CD4-positive, alpha-beta T cell treated with Interleukin-4 for 4 hours (primary cell): ENCODE measurements at regions not wholly inside any gene's neighbourhood (a gene's known extent, or its start where the extent isn't known, plus 50 kb on each side); places are given as distances from the start of the nearest gene placed in this dataset.

Experiments
- DNase-seq: peaks from one replicate; pipeline ENCODE4 v3.0.0-alpha.2; 2020

DNA sequence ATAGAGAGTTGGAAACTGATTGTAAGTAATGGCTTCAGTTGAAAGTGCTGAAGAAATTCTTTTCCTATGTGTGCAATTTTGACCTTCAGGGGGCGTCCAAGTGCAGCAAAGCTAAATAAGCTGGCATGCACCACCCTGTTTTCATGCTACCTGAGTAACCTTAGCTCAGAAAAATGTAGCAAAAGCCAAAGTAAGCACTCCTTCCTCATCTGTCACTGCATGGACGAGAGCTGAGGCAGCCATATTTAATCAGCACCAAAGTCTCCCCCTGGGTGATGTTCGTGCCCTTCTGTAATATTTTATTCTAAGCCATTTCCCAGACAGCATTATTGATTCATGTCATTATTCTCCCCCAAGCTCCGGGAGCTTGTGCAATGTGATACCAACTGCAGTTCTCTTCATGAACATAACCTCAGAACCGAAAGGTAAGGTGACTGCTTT, 123.1 kb downstream of the RPS12 start:
- DNase-seq = peak; percentile 4

DNA sequence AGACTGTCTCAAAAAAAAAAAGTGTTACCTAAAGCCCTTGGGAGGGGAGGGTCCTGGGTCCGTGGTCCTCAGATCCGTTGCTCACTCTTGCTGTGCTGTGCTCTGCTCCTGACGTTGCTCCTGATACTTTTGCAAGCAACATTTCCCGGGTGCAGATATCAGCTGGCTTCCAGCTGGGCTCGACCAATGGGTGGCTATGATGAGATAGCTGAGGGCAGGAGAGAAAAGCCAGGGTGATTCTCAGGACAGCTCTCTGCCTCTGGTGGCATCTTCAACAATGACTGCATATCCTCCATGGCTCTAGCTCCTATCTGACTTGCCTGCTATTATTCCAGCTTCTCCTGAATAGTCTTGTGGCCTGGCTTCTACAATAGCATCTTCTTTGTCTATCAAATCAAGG, 134.5 kb downstream of the RPS12 start:
- DNase-seq = no peak

DNA sequence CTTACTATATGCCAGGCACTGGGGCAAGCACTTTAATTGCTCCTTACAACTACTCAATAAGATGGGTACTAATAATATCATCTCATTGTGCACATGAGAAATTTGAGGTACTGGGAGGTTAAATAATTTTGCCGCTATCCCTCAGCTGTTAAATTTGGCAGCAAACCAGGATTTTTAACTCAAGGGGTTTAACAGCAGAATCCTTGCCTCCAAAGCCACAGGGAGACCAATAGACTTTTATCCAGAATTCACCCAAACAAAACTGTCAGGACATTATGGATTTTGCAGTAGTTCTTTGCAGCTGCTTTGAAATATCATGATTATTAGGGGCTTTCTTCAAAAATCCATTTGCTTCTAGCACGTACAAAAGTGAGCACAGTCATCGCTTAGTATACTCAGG, 136.2 kb downstream of the RPS12 start:
- DNase-seq = no peak

DNA sequence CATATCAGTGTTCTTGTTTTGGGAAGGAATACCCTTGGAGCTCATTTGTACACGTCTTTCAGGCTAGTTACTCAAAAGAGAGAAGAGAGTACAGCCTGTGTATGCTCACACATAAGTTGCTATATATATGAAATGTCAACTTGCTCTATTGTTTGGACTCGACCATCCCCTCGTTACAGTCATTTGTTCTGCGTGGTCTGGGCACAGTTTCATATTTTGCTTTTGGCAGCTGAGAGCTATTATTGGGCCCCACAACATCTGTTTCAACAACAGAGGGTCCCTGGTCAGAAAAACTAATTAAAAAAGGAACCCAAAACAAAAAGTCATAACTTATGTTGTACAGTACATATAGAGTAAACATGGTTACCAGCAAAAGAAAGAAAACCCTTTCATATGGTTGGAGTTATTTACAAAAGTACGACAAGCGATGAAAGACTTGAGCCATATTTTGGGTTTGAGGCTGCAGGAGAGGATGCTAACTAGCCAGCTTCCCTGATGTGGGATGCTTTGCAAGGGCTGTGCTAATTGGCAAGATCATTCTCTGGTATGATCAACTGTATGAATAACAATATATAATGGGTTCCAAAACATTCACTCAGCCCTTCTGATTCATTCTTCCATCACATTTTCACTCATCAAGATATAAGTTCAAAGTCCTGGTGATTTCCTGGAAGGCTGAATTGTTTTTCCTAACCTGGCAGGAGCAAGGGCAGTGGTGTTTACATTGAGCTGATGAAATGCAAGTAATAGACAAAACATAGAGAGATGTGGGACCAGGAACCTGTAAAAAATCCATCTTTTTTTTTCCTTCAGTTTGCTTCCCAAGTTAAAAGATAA, 137.9 kb downstream of the RPS12 start:
- DNase-seq = no peak

DNA sequence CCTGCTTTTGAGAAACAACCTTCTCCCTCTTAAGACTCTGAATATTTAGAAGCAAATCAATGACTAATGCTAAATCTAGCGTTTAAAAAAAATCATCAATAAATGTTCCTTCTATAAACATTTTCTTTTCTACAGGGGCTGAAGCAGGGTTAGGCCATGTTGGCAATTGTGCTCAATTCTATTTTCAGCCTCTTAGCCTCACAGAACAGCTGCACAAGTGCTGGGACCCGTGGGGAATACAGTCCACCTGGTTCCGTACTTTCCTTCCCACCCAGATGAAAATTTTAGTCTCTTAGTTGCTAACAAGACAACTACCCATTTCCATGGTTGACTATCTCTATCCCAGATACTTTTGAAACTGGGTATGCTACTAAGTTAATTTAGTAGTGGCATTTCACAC, 138.6 kb downstream of the RPS12 start:
- DNase-seq = no peak

DNA sequence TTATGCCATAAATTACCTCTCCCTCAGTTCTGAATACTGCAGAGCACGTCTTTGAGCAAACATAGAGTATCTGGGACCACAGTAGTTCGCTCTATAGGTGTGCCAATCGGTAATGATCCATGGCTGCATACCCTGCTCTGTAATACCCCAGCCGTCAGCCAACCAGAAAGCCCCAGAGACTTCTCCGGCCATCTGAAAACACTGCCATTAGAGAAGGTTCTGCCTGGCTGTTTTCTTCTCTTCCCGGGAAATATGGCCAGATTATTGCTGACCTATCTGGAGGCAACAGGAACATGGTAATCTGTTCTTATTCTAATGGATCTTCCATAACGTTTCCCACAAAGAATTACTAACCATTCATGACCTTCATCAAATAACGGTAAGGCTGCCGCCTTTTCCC, 139.9 kb downstream of the RPS12 start:
- DNase-seq = no peak

DNA sequence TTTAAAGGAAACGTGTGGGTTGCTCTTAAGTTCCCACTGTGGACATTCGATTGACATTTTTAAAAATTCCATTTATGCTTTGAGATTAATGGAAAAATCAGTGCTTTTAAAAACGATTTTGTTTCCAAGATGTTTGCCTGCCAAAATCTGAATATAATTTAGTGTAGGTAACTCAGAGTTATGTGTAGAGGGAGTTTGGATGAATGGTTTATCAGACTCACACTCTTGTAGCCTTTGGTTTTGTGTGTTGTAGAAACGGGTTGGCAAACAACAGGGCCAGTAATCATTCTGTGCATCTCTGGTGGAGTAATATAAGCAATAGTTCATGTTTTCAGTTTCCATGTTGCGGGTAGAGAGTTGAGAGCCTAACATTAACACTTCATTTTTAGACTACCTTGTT, 140.6 kb downstream of the RPS12 start:
- no peak for DNase-seq

DNA sequence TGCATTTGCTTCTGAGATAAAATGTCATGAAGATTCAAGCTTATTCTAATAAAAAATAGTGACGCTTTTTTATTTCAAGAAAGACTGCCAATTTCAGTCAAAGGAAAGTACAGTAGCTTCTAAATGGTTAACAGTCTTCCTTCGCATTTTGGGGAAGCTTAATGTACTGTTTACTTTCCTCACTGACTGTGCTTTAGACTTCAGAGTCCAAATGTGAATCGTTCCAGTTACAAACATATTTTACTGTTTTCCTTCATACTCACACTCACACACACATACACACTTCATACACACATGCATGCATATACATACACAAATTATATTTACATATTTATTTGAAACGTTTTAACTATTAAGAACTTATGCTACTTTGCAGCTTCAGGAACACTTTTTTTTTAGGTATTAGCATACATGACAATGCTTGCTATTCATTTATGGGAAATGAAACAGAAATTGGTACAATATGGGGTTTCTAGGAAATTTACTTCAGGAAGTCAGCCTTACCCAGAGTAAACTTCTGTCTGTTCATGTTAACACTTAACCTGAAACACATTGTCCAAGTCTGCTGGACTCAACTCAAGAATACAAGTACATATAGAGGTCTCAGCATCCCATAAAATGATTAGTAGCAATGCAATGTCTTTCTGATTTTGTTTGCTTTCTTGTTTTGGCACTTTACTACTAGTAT, 145.4 kb downstream of the RPS12 start:
- DNase-seq = no peak

DNA sequence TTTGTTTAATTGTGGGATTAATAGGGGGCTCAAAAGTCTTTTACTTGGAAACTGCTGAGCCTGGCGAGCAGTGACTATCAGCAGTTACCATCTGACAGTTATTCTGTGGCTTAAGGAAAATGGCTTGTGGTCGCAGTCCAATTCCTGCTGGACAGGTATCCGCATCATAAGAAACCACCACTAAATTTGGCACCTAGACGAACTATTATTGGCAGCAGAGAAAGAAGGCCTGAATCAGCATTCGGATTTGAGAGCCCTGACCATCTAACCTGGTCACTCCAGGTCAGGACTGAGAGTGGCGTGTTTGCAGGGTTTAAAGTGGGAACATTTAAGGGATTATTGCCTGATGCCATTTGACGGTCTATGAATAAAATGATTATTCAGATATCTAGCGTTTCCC, 146.4 kb downstream of the RPS12 start:
- DNase-seq = no peak

DNA sequence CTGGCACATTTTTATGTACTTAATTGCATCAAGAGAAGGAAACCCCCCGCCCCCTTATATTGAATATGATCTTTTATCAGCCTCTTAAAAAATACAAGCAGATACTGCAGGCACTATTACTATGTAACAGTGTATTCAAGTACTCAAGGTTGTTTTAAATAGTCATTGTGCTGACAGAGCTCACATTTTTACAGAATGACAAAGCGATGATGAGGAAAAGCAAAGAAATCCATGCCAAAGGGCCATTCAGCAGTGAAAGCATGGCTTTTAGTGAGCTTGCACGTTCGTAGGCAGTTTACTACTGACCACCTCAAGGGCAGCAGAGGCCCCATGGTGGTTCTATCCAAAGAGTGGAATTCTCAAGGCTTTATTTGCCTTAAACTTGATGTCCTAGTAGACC, 146.8 kb downstream of the RPS12 start:
- no peak for DNase-seq

DNA sequence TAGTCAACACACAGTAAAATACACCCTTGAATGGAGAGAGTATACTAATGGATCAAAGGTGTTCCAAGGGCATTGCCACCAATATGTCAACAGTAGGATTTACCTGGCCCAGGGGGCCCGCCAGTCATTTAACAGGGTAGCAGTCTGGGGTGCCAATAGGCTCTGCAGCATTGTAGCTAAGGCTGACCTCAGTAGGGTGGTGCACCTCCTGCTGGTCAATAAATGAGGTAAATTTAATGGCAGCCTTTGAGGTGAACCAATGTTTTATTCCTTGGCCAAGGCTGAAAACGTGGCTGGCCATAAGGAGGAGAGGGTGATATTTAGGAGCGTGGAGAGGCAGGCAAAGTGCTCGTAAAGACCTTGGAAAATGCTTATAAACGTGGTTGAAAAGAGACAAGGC, 147.2 kb downstream of the RPS12 start:
- DNase-seq = no peak

DNA sequence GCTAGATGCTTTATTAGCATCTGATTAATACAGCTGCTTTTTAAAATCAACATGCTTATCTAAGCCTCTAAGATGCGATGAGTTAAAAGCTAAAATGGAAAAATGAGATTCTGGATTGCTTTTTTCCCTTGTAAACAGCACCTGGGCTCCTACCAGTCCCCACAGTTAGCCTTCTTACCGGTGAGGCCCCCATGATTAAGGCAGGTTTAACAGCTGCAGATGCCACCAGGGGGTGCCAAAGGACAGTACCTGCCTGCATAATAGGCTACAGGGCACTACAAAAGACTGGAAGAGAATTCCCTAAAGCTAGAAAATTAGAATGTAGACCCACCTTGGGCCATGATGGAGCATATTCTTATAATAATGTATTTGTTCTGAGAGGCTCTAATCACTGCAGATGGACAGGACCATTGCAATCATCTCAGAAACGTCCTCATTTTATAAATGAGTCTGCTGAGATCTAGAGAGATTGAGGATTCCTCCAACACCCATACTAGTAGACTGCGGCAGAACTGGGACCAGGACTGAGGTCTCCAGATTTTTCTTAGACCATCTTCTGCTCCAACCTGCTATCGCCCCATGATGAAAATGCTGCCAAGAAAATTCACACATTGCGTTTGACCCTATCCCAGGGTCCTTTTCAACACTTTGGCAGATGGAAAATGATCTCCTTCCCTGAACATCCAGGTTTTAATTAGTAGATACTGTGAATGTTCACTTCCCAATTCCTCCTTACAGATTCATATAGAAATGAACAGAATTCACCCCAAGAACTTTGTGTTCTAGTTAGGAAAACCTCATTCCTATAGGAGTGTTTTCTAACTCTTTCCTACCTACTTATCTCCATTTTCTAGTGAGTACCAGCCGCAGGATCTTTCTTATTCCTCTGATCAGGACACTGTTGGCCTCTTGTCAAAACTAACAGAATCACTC, 148.8 kb downstream of the RPS12 start:
- peak; percentile 39 for DNase-seq

DNA sequence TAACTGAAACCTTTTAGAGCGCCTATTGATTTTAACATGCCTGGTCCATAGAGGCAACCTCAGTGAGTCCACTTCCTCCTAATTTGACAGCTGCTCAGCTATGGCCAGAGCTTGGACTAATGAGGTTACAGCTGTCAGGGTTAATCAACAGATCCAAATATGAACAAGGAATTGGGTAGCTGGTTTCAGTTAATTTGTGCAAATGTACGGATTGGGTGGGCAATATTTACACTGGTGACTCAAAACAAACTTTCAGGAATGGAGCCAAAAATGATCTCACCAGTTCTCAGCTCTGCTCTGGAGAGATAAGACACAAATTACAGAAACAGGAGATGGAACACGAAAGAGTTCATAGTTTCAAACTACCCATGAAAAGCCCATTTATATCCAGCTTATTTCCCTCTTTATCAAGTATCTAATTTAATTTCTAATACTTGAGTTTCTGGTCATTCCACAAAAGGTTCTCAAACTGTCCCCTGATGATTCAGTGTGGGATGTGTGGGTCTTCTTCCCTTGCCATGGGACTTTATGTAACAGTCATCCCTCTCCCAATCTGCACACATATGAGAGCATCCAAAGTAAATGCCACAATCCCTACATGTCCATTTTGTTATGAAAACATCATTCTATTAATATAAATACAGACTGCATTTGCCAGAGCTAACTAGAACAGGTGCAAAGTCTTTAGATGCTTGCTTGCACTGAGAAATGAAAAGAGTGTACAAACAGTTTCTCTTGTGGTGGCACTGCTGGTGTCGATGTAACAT, 149.9 kb downstream of the RPS12 start:
- no peak for DNase-seq

DNA sequence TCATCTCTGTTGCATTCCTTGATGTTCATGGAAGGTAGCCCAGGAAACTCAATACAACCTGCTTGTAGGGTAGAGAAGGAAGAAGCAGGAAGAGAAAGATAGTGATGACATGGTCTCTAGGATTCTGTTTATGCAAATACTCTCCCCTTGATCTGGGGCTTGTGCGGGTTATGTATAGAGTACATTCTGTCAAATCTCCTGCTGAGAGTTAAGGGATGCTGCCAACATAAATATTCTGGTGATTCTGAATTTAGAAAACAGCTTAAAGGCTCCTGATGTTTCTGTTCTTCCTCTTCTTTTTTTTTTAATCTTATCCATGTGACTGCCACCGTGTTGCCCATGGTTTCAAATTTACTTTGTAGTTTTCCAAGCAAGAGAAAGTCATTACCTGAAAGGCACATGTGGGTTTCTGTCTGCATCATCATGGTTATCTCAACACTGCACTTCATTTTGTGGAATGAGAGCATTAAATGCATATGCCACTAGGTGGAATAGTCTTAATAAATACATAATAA, 150.6 kb downstream of the RPS12 start:
- DNase-seq = no peak

DNA sequence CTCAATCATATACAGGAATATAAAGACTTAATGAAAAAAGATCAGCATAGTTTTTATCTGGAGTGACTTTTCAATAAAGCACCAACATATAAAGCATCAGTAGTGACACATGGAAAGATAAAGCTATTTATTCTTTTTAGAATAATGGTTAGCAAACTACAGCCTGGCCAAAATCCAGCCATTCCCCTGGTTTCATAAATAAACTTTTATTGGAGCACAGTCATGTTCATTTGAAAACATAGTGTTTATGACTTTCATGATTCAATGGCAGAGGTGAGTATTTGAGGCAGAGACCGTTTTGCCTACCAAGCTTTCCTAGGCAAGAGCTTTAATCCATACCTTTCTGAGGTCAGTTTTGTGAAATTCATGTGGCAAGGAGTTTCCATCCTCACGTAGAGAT, 153.5 kb downstream of the RPS12 start:
- no peak for DNase-seq

DNA sequence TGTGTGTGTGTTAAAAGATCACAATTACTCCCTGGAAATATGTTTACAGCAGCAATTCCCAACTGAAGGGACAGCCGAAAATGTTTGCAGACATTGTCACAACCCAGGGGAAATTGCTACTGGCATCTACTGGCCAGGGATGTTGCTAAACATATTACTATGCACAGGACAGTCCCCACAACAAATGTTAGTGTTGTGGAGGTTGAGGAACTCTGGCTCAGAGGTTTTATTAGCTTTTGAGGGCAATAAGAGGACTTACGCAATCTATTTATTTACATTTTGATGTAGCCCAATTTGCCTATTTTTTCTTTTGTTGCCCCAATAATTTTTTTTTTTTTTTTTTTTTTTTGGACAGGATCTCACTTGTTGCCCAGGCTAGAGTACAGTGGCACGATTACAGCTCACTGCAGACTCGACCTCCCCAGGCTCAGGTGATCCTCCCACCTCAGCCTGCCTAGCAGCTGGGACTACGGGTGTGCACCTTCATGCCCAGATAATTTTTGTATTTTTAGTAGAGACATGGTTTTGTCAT, 154.1 kb downstream of the RPS12 start:
- no peak for DNase-seq

DNA sequence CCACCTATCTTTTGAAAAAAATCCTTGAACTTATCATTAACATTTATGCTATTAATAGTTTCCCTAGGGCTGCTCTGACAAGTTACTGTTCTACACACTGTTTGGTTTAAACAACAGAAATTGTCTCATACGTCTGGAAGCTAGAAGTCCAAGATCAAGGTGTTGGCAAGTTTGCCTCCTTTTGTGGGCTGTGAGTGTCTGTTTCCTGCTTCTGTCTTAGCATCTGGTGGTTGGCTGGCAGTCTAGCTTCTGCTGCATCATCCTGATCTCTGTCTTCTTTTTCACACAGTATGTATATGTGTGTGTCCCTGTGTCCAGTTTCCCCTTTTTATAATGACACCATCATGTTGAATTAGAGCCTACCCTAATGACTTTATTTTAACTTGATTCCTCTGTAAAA, 154.8 kb downstream of the RPS12 start:
- DNase-seq = no peak

DNA sequence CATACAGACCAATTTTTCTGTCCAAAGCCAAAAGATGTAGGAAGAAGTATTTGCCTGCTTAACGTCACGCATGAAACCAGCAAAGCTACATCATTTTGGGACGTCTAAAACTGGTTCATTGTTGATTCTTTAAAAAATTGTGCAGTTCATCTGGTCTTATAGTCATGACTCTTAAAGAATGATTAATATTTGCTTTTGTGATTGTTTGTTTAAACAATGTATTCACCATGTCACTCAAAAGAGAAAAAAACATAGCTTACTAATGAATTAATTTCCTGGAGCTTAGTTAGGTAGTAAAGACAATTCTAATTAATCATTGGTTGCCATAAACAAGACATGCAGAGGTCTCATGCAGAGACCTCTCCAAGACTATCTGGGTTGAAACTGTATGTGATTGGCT, 157.3 kb downstream of the RPS12 start:
- DNase-seq = no peak

DNA sequence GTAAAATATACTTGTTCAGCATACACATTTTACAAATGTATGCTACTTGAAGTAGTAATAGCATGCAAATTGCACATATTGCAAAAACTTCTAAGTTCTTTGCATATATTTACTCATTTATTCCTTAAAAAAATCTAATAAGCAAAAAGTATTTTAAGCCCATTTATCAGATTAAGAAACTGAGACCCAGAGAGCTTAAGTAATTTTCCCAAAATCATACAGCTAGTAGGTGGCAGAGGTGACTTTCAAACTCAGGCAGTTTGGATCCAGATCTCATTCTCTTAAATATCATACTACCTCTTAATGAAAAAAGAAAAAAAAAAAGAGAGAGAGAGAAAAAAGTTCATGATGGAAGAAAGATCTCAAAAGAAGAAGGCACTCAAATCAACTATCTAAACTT, 157.9 kb downstream of the RPS12 start:
- no peak for DNase-seq

DNA sequence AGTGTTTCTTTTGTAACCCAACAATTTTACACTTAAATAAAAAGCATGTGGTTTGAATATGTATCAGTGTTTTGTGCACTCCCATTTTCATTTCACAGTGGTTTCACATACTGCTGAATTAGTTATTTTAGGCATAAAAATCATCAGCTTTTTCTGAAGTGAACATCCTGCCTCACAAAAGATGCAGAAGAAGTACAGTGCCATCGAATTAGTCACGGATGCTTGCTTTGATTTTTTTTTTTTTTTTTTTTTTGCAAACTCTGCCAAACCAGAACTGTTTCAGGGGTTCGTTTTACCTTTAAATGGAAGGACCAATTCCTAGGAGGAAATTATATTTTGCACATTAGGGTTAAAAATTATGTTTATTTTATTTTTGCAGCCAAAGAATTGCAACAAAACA, 158.6 kb downstream of the RPS12 start:
- DNase-seq = no peak

DNA sequence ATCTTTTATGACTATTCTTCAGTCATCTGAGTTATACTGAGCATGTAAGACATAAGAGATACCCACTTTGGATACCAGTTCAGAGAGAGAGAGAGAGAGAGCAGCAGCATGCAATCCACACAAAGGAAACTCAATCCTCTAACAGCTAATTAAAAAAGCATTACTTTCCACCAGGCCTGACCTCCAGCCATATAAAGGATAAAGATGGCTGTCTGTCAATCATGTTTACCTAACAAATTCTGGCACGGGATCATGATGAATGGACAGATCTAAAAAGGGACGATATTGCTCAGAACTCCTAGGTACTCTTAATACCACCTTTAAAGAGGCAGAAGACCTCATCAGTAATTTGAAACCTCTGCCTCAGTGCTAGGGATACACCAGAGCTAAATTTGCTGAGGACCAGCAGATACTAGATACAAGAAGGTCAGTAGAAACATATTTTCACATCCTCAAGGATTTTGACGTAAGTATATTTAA, 159.2 kb downstream of the RPS12 start:
- DNase-seq = no peak

DNA sequence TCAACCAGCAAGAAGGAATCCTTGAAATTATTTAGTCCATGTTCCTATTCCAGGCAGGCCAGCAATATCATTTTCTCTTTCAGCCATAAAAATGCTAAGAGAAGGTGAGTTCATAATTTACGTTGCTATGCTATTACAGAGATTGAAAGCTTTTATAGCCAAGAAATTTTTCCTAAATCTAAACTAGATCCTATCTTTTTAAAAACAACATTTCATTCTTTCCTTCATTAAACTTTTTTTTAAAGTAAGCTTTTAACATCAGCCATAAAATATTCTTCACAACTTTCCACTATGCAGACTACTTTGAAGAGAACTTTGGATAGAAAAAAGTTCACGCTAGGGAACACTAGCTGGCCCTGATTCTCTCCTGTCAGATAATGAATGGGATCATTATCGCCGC, 159.8 kb downstream of the RPS12 start:
- no peak for DNase-seq
